A673 (cell line): ENCODE measurements at regions not wholly inside any gene's neighbourhood (a gene's known extent, or its start where the extent isn't known, plus 50 kb on each side); places are given as distances from the start of the nearest gene placed in this dataset.

ENCODE experiments used
- BruUV-seq: library from RNA; stranded (reverse); fragments of 400-500 nt; replicated peaks from 2 replicates; lab custom pipeline; 2021; lab: Mats Ljungman, UMichigan
- CTCF ChIA-PET: fragments of 300-600 bp; sonication (Branson Sonifier 250); formaldehyde crosslinking; loops from one replicate; lab custom pipeline; 2022; ENCODE audit warnings: antibody characterized with exemption; lab: Charles Lee
- POLR2A ChIA-PET: fragments of 300-600 bp; sonication (Branson Sonifier 250); formaldehyde crosslinking; loops from one replicate; lab custom pipeline; 2022; ENCODE audit warnings: antibody characterized with exemption; ENCODE audit not compliant: low non-redundant PET; lab: Charles Lee
- DNase-seq: peaks from one replicate; pipeline ENCODE4 v3.0.0-alpha.2; 2015; ENCODE audit warnings: low spot score
- H3K27ac ChIP-seq: fragments of 200-600 bp; sonication (generic); 2 replicates; pipeline ENCODE4 v1.5.1; 2016; ENCODE audit warnings: mixed run types, low read depth, mild to moderate bottlenecking, mixed read lengths, antibody characterized with exemption, low read length; ENCODE audit not compliant: poor library complexity, severe bottlenecking
- H3K27me3 ChIP-seq: fragments of 200-600 bp; sonication (generic); replicated peaks from 2 replicates; pipeline ENCODE4 v1.6.1; 2017; ENCODE audit warnings: mixed run types, low read depth, mild to moderate bottlenecking, mixed read lengths, antibody characterized with exemption, low read length; ENCODE audit not compliant: insufficient read depth, poor library complexity
- H3K36me3 ChIP-seq: fragments of 200-600 bp; sonication (generic); 2 replicates; pipeline ENCODE4 v1.6.1; 2016; ENCODE audit warnings: mixed run types, mild to moderate bottlenecking, mixed read lengths, antibody characterized with exemption, low read length; ENCODE audit not compliant: insufficient read depth, poor library complexity, severe bottlenecking
- H3K4me1 ChIP-seq: fragments of 200-600 bp; sonication (generic); 2 replicates; pipeline ENCODE4 v1.6.1; 2017; ENCODE audit warnings: mixed run types, mild to moderate bottlenecking, mixed read lengths, antibody characterized with exemption, low read length; ENCODE audit not compliant: insufficient read depth, poor library complexity, severe bottlenecking
- H3K4me3 ChIP-seq: fragments of 200-600 bp; sonication (generic); 2 replicates; pipeline ENCODE4 v1.5.1; 2016; ENCODE audit warnings: low read depth, mixed run types, mild to moderate bottlenecking, mixed read lengths, low read length; ENCODE audit not compliant: poor library complexity, severe bottlenecking
- H3K9me3 ChIP-seq: fragments of 200-600 bp; sonication (generic); 2 replicates; pipeline ENCODE4 v1.6.1; 2016; ENCODE audit warnings: mixed run types, low read depth, mild to moderate bottlenecking, mixed read lengths, antibody characterized with exemption, low read length; ENCODE audit not compliant: poor library complexity, severe bottlenecking
- EZH2 ChIP-seq: fragments of 200-600 bp; sonication (generic); IDR thresholded peaks from 2 replicates; pipeline ENCODE4 v1.6.1; 2017; ENCODE audit warnings: borderline replicate concordance, low read depth, mild to moderate bottlenecking, mixed read lengths, antibody characterized with exemption, low read length; ENCODE audit not compliant: poor library complexity, severe bottlenecking
- intact Hi-C: fragments of 100-400 bp; cut with micrococcal nuclease; formaldehyde crosslinking; loops from one replicate; pipeline ENCODE4 v1.10.0; 2022; ENCODE audit not compliant: unreplicated experiment
- TF ChIP-seq, protein P1 (sequence below): fragments of 300-800, 200-600 bp; sonication (generic); conservative IDR thresholded peaks from 2 replicates; pipeline ENCODE4 v1.5.1; 2017; ENCODE audit warnings: low read depth, mild to moderate bottlenecking, antibody characterized with exemption, low read length, moderate library complexity, mixed read lengths

- DNase-seq = no peak
- Histone ChIP-seq H3K27ac (no peak overlapping the region), H3K36me3 (no peaks in the 10 kb centered on the region), H3K4me1 (no peaks in the 10 kb centered on the region), H3K27me3 (no peaks in the 10 kb centered on the region), H3K9me3 (no peaks in the 10 kb centered on the region), H3K4me3 (no peak overlapping the region)
- intact Hi-C loops = no loop called here
- BruUV-seq = no TSS peak
- ChIA-PET CTCF (no interaction called here), POLR2A (no interaction called here)
- TF ChIP-seq EZH2 = no peak
- TF ChIP-seq, protein P1, sequence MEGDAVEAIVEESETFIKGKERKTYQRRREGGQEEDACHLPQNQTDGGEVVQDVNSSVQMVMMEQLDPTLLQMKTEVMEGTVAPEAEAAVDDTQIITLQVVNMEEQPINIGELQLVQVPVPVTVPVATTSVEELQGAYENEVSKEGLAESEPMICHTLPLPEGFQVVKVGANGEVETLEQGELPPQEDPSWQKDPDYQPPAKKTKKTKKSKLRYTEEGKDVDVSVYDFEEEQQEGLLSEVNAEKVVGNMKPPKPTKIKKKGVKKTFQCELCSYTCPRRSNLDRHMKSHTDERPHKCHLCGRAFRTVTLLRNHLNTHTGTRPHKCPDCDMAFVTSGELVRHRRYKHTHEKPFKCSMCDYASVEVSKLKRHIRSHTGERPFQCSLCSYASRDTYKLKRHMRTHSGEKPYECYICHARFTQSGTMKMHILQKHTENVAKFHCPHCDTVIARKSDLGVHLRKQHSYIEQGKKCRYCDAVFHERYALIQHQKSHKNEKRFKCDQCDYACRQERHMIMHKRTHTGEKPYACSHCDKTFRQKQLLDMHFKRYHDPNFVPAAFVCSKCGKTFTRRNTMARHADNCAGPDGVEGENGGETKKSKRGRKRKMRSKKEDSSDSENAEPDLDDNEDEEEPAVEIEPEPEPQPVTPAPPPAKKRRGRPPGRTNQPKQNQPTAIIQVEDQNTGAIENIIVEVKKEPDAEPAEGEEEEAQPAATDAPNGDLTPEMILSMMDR = no peak
These were observed 733.3 kb downstream of the PTPRU start for GRCh38 chr1:29969576-29969975.

DNA sequence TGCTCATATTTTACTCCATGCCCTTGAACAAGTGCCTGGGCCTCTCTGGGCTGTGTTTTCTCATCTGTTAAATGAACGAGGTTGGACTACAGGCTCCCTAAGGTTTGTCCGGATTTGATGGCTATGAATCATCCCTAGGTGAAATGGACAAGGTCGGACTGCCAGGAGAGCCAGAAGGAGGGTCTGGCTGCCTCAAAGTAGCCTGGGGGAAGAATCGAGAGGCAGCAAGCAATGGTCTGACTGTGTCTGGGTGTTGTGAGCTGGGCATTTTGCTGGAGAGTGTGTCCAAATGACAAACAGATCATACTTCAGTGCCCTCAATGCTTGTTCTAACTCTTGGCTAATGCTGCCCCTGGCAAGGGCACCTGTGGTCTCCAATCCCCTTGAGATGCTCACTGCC lies 730.9 kb downstream of the PTPRU start:
- no peak for DNase-seq
- no TSS peak for BruUV-seq
- POLR2A ChIA-PET = no interaction called here
- intact Hi-C loops = no loop called here
- no peak overlapping the region for H3K4me3 ChIP-seq
- H3K4me1 ChIP-seq = no peaks in the 10 kb centered on the region
- H3K36me3 ChIP-seq = no peaks in the 10 kb centered on the region
- H3K27me3 ChIP-seq = peaks cover 6% of the 10 kb centered on the region
- H3K9me3 ChIP-seq = no peaks in the 10 kb centered on the region
- CTCF ChIA-PET = no interaction called here
- H3K27ac ChIP-seq = no peak overlapping the region
- TF ChIP-seq, protein P1 = no peak
- no peak for TF ChIP-seq EZH2

GRCh38 chr1:29966526-29967045 lies 730.3 kb downstream of the PTPRU start:
- BruUV-seq = no TSS peak
- Histone ChIP-seq H3K9me3 (no peaks in the 10 kb centered on the region), H3K4me1 (no peaks in the 10 kb centered on the region), H3K27me3 (peaks cover 11% of the 10 kb centered on the region), H3K27ac (no peak overlapping the region), H3K36me3 (no peaks in the 10 kb centered on the region), H3K4me3 (no peak overlapping the region)
- POLR2A ChIA-PET = no interaction called here
- TF ChIP-seq, protein P1 = no peak
- TF ChIP-seq EZH2 = no peak
- CTCF ChIA-PET = no interaction called here
- DNase-seq = no peak
- intact Hi-C loops = no loop called here
